H1 (cell line): ENCODE measurements at regions not wholly inside any gene's neighbourhood (a gene's known extent, or its start where the extent isn't known, plus 50 kb on each side); places are given as distances from the start of the nearest gene placed in this dataset.
A peak's percentile ranks its signal among the peaks of the same experiment; 100 is the strongest.

Experiments used
- CTCF ChIA-PET: fragments of 300-600 bp; sonication (Branson Sonifier 250); formaldehyde crosslinking; loops from one replicate; lab custom pipeline; 2021; ENCODE audit not compliant: partially characterized antibody; lab: Charles Lee
- POLR2A ChIA-PET: fragments of 300-600 bp; sonication (Branson Sonifier 250); formaldehyde crosslinking; loops from one replicate; lab custom pipeline; 2021; ENCODE audit warnings: inconsistent platforms; ENCODE audit not compliant: partially characterized antibody; lab: Charles Lee
- DNase-seq, 2 experiments: peaks; one replicate each; pipeline versions ENCODE4 v3.0.0 to v3.0.0-alpha.2; 2010 to 2022; ENCODE audit warnings: low spot score in 2 of 2, low read depth in 1 of 2, mixed read lengths in 1 of 2
- FAIRE-seq: peaks from 2 replicates; lab custom pipeline; 2011; peaks lifted over from hg19 to GRCh38; lab: Jason Lieb, UNC
- H2AFZ ChIP-seq: 2 replicates; pipeline ENCODE4 v1.8.1; 2012; ENCODE audit warnings: low read length, inconsistent platforms
- H2AK5ac ChIP-seq: 2 replicates; pipeline ENCODE4 v1.6.1; 2013; ENCODE audit warnings: low read depth, low read length
- H2BK120ac ChIP-seq: replicated peaks from 2 replicates; pipeline ENCODE3; 2013; ENCODE audit warnings: low read depth, low read length, inconsistent platforms
- H2BK12ac ChIP-seq: 2 replicates; pipeline ENCODE4 v1.6.1; 2013; ENCODE audit warnings: low read depth, low read length
- H2BK15ac ChIP-seq: 2 replicates; pipeline ENCODE4 v1.6.1; 2013; ENCODE audit warnings: low read length
- H2BK20ac ChIP-seq: 2 replicates; pipeline ENCODE4 v1.6.1; 2013; ENCODE audit warnings: low read length
- H2BK5ac ChIP-seq: 2 replicates; pipeline ENCODE4 v1.6.1; 2013; ENCODE audit warnings: low read depth, low read length
- H3K14ac ChIP-seq: 2 replicates; pipeline ENCODE4 v1.6.1; 2013; ENCODE audit warnings: inconsistent platforms; ENCODE audit not compliant: insufficient read length
- H3K18ac ChIP-seq: 2 replicates; pipeline ENCODE4 v1.6.1; 2013; ENCODE audit warnings: low read length; ENCODE audit errors: extremely low read depth
- H3K23ac ChIP-seq: 2 replicates; pipeline ENCODE4 v1.6.1; 2013; ENCODE audit warnings: inconsistent platforms; ENCODE audit not compliant: insufficient read length
- H3K23me2 ChIP-seq: 2 replicates; pipeline ENCODE4 v1.6.1; 2013; ENCODE audit warnings: low read depth, low read length
- H3K27ac ChIP-seq: 2 replicates; pipeline ENCODE4 v1.6.1; 2011; ENCODE audit warnings: low read depth, low read length, inconsistent platforms
- H3K27me3 ChIP-seq, 4 experiments: replicated peaks in 1 of 4; 1 replicate in 1 of 4; 2 replicates in 3 of 4; pipeline versions ENCODE4 v1.6.1 to v1.8.1; 2011 to 2013; ENCODE audit warnings: low read length in 3 of 4, mild to moderate bottlenecking in 3 of 4, inconsistent platforms in 2 of 4, mixed read lengths in 2 of 4, moderate library complexity in 1 of 4; ENCODE audit not compliant: control insufficient read depth in 3 of 4, insufficient read depth in 3 of 4; ENCODE audit errors: extremely low read depth in 1 of 4
- H3K36me3 ChIP-seq, 4 experiments: 2 replicates each; pipeline versions ENCODE4 v1.6.1 to v1.8.1; 2011 to 2013; ENCODE audit warnings: mild to moderate bottlenecking in 4 of 4, low read length in 3 of 4, moderate library complexity in 2 of 4, control low read depth in 1 of 4, inconsistent platforms in 1 of 4; ENCODE audit not compliant: insufficient read depth in 4 of 4, control insufficient read depth in 2 of 4
- H3K4ac ChIP-seq: replicated peaks from 2 replicates; pipeline ENCODE3; 2013; ENCODE audit warnings: low read length, low read depth, mixed read lengths, inconsistent platforms; ENCODE audit not compliant: insufficient read length
- H3K4me1 ChIP-seq, 4 experiments: replicated peaks in 1 of 4; 1 replicate in 1 of 4; 2 replicates in 3 of 4; pipeline versions ENCODE4 v1.6.1 to v1.8.1; 2011 to 2013; ENCODE audit warnings: low read length in 3 of 4, inconsistent platforms in 2 of 4, mixed read lengths in 1 of 4; ENCODE audit not compliant: insufficient read depth in 4 of 4, control insufficient read depth in 3 of 4
- H3K4me2 ChIP-seq, 2 experiments: 2 replicates each; pipeline versions ENCODE4 v1.6.1 to v1.8.1; 2011 to 2013; ENCODE audit warnings: low read depth in 2 of 2, low read length in 2 of 2, control low read depth in 1 of 2, inconsistent platforms in 1 of 2, mild to moderate bottlenecking in 1 of 2; ENCODE audit not compliant: insufficient read depth in 1 of 2
- H3K4me3 ChIP-seq, 4 experiments: fragments of 200-600, 300-600 bp in 1 of 4; sonication (generic), shearing (Covaris generic), sonication (Bioruptor Twin) in 1 of 4; 2 replicates each; pipeline versions ENCODE4 v1.5.1 to v1.8.1; 2011 to 2016; ENCODE audit warnings: low read length in 4 of 4, low read depth in 3 of 4, control low read depth in 2 of 4, inconsistent platforms in 2 of 4, mild to moderate bottlenecking in 2 of 4, mixed read lengths in 1 of 4, moderate library complexity in 1 of 4; ENCODE audit not compliant: insufficient read depth in 2 of 4; ENCODE audit errors: extremely low read depth in 1 of 4
- H3K56ac ChIP-seq: replicated peaks from 2 replicates; pipeline ENCODE3; 2013; ENCODE audit warnings: low read depth, mild to moderate bottlenecking, mixed read lengths, low read length, inconsistent platforms; ENCODE audit not compliant: insufficient read length
- H3K79me1 ChIP-seq: 2 replicates; pipeline ENCODE4 v1.6.1; 2013; ENCODE audit warnings: low read depth, low read length, control low read depth
- H3K79me2 ChIP-seq, 2 experiments: 2 replicates each; pipeline versions ENCODE4 v1.6.1 to v1.8.1; 2012 to 2013; ENCODE audit warnings: low read length in 2 of 2, mild to moderate bottlenecking in 2 of 2, inconsistent platforms in 1 of 2; ENCODE audit not compliant: insufficient read depth in 2 of 2, control insufficient read depth in 1 of 2
- H3K9ac ChIP-seq, 4 experiments: replicated peaks in 1 of 4; 1 replicate in 1 of 4; 2 replicates in 3 of 4; pipeline versions ENCODE4 v1.6.1 to v1.8.1; 2011 to 2013; ENCODE audit warnings: low read depth in 3 of 4, low read length in 3 of 4, control low read depth in 2 of 4, mild to moderate bottlenecking in 2 of 4, moderate library complexity in 2 of 4, inconsistent platforms in 1 of 4; ENCODE audit errors: extremely low read depth in 1 of 4
- H3K9me3 ChIP-seq, 2 experiments: 2 replicates each; pipeline versions ENCODE4 v1.6.1 to v1.8.1; 2012 to 2013; ENCODE audit warnings: mild to moderate bottlenecking in 2 of 2, moderate library complexity in 2 of 2, control low read depth in 1 of 2, inconsistent platforms in 1 of 2, low read depth in 1 of 2, low read length in 1 of 2, mixed read lengths in 1 of 2; ENCODE audit not compliant: insufficient read depth in 2 of 2
- H4K20me1 ChIP-seq, 2 experiments: replicated peaks in 1 of 2; 2 replicates each; pipeline versions ENCODE3 to v1.8.1; 2011 to 2013; ENCODE audit warnings: inconsistent platforms in 2 of 2, low read length in 2 of 2, mild to moderate bottlenecking in 1 of 2; ENCODE audit not compliant: insufficient read depth in 2 of 2, control insufficient read depth in 1 of 2
- H4K5ac ChIP-seq: 2 replicates; pipeline ENCODE4 v1.6.1; 2013; ENCODE audit warnings: low read length, low read depth, mixed read lengths, inconsistent platforms; ENCODE audit not compliant: insufficient read length
- H4K8ac ChIP-seq: 2 replicates; pipeline ENCODE4 v1.8.0; 2013; ENCODE audit warnings: mild to moderate bottlenecking, moderate library complexity, low read length, inconsistent platforms; ENCODE audit not compliant: insufficient read depth; ENCODE audit errors: extremely low read depth
- H4K91ac ChIP-seq: replicated peaks from 2 replicates; pipeline ENCODE3; 2013; ENCODE audit warnings: low read length, mixed read lengths, inconsistent platforms; ENCODE audit not compliant: insufficient read length
- RAD21 ChIP-seq, 2 experiments: IDR thresholded peaks in 1 of 2; conservative IDR thresholded peaks in 1 of 2; 2 replicates each; pipeline ENCODE4 v1.6.1; 2011; ENCODE audit warnings: low read depth in 2 of 2, low read length in 2 of 2, improper control_type of control experiment in 1 of 2, inconsistent platforms in 1 of 2, mild to moderate bottlenecking in 1 of 2, moderate library complexity in 1 of 2
- TBP ChIP-seq: IDR thresholded peaks from 2 replicates; pipeline ENCODE4 v1.6.1; 2011; ENCODE audit warnings: low read depth, low read length, improper control_type of control experiment
- WGBS, 2 experiments: shearing (Covaris generic) in 1 of 2; methylation state at CpG; one replicate each; pipeline versions ENCODE4 v1.1.6 to v1.1.7; 2013 to 2015; ENCODE audit warnings: low lambda C conversion rate in 2 of 2, mixed read lengths in 2 of 2, inconsistent platforms in 1 of 2, low coverage in 1 of 2, missing lambda C conversion rate in 1 of 2; ENCODE audit not compliant: insufficient replicate concordance in 2 of 2, insufficient coverage in 1 of 2, insufficient read length in 1 of 2; ENCODE audit errors: extremely low coverage in 1 of 2, missing lambda C conversion rate in 1 of 2; 5-methylcytosine and 5-hydroxymethylcytosine counted together
- TF ChIP-seq, protein P1 (sequence below), 3 experiments: IDR thresholded peaks; 1 replicate in 2 of 3; 2 replicates in 1 of 3; pipeline versions ENCODE4 v1.5.1 to v1.6.1; 2011; ENCODE audit warnings: low read length in 3 of 3, mild to moderate bottlenecking in 3 of 3, inconsistent platforms in 2 of 3, low read depth in 1 of 3, moderate library complexity in 1 of 3; ENCODE audit not compliant: insufficient read depth in 1 of 3; ENCODE audit errors: control extremely low read depth in 1 of 3

DNA sequence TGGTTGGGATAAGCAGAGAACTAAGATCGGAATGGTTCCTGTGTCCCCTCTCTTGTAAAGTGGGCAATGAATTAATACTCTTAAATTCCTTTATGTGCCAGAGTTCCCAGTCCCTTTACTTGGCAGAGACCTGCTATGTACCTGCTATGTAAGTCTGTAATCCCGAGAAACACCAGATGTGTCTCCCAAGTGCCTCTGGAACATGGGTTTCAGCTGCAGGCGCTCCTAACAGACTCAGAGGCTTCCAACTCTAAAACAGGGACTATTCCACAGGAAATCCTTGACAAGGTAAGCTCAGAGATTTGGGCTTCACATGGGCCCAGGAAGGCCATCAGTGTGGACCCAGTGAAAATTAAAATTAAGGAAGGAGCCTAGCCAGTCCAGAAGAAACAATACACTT lies 117.7 kb upstream of the PLCL2 start:
- no peak overlapping the region for H3K9ac ChIP-seq
- no peak overlapping the region for H3K56ac ChIP-seq
- H4K5ac ChIP-seq = no peak overlapping the region
- H3K18ac ChIP-seq = no peak overlapping the region
- no peak overlapping the region for H2AK5ac ChIP-seq
- peaks cover 2 to 16% (median 9%) of the 10 kb centered on the region in 4 experiments; a peak in 6 of 7 replicates for H3K4me1 ChIP-seq
- no peak overlapping the region for H2BK5ac ChIP-seq
- no peaks in the 10 kb centered on the region for H3K79me2 ChIP-seq
- no peaks in the 10 kb centered on the region for H3K36me3 ChIP-seq
- POLR2A ChIA-PET = interaction anchor here (0.6 kb wide), 1 partner anchor 45 kb away, joined by 3 read pairs; no protein-coding TSS in a partner anchor
- H3K23me2 ChIP-seq = no peaks in the 10 kb centered on the region
- CTCF ChIA-PET = interaction anchor here (0.5 to 2.7 kb wide), 13 partner anchors 8 to 459 kb away, joined by 3 to 10 read pairs (median 4); no protein-coding TSS in a partner anchor
- H3K4me3 ChIP-seq = no peak overlapping the region
- H3K27me3 ChIP-seq = no peaks in the 10 kb centered on the region
- no peak overlapping the region for H2AFZ ChIP-seq
- DNase-seq (no peak), FAIRE-seq (peak; percentile 28)
- H3K14ac ChIP-seq = no peak overlapping the region
- H2BK15ac ChIP-seq = no peak overlapping the region
- H4K91ac ChIP-seq = peak overlapping the region; percentile 53
- H2BK20ac ChIP-seq = no peak overlapping the region
- no peak overlapping the region for H3K27ac ChIP-seq
- no peak overlapping the region for H3K4me2 ChIP-seq
- WGBS, 2 experiments = 84% methylated on average over 3 of the region's 3 CpGs; no CpG with 5 or more reads in 1 of the 2 experiments
- H3K4ac ChIP-seq = no peak overlapping the region
- no peak overlapping the region for H3K23ac ChIP-seq
- H3K79me1 ChIP-seq = no peaks in the 10 kb centered on the region
- H2BK12ac ChIP-seq = no peak overlapping the region
- H3K9me3 ChIP-seq = no peaks in the 10 kb centered on the region
- H4K8ac ChIP-seq = no peak overlapping the region
- no peak for TF ChIP-seq TBP
- TF ChIP-seq RAD21 (IDR thresholded peaks at IDR 0.05 in 1 of 2, conservative IDR thresholded peaks at IDR 0.05 in 1 of 2; ENCODE audit: low read depth in 2 of 2, low read length in 2 of 2) = peak; percentile 45 to 56
- TF ChIP-seq, protein P1, sequence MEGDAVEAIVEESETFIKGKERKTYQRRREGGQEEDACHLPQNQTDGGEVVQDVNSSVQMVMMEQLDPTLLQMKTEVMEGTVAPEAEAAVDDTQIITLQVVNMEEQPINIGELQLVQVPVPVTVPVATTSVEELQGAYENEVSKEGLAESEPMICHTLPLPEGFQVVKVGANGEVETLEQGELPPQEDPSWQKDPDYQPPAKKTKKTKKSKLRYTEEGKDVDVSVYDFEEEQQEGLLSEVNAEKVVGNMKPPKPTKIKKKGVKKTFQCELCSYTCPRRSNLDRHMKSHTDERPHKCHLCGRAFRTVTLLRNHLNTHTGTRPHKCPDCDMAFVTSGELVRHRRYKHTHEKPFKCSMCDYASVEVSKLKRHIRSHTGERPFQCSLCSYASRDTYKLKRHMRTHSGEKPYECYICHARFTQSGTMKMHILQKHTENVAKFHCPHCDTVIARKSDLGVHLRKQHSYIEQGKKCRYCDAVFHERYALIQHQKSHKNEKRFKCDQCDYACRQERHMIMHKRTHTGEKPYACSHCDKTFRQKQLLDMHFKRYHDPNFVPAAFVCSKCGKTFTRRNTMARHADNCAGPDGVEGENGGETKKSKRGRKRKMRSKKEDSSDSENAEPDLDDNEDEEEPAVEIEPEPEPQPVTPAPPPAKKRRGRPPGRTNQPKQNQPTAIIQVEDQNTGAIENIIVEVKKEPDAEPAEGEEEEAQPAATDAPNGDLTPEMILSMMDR (IDR thresholded peaks at IDR 0.05; ENCODE audit: control extremely low read depth in 1 of 3, insufficient read depth in 1 of 3, low read depth in 1 of 3, low read length in 3 of 3) = peak in 2 of 3 experiments; percentile 21 to 41; a peak in 2 of 4 replicates
- H2BK120ac ChIP-seq = peak overlapping the region; percentile 47
- H4K20me1 ChIP-seq = no peaks in the 10 kb centered on the region
